Stimulated activated CD4-positive, alpha-beta T cell treated with anti-CD3 and anti-CD28 coated beads, Interleukin-1b, Interleukin-23, amount 100 ng/mL, for 4 hours (primary cell): ENCODE measurements at regions not wholly inside any gene's neighbourhood (a gene's known extent, or its start where the extent isn't known, plus 50 kb on each side); places are given as distances from the start of the nearest gene placed in this dataset.
"Not testable (repeated sequence)": the region's sequence is repeated elsewhere in the genome, so short reads cannot be mapped to it uniquely, and the experiment has no call there.

Experiments
- DNase-seq, 2 donors: peaks; one replicate each; pipeline ENCODE4 v3.0.0-alpha.2; 2020; ENCODE audit warnings: low read depth in 2 of 2

GRCh38 chr2:215796140-215796855 is 217.1 kb downstream of the MREG start:
- no peak for DNase-seq

DNA sequence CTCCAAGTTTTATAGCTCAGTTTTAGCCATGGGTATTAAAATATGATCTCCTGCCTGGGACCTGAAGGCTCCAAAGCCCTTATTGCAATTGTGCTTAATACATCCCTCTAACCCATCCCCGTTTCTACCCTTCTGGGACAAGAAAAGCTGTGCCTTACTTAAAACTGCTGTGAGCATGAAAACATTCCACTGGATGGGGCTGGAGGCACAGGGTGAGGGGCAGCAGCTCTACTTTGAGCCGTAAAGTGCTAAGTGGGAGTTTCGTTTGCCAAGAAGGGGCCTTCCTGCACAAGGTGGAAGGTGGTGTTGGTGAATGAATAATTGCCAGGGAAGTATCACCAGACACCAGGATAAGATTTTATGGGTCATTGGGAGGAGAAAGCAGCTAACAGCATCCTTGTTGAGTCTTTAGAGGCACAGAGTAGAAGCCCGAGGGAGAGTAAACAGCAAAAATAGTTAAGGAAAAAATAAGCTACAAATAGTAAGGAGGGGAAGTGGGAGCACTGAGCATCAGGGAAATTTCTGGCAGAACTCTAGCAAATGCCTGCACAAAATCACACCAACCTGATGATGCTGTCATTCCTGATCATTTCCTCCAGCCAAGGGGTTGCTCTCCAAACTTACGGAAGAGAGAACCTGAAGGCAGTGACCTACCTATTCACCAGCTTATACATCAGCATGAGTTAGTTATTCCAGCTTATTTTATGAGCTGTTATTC is 218.4 kb downstream of the MREG start:
- DNase-seq = no peak

GRCh38 chr2:215793747-215794595 is 219.4 kb downstream of the MREG start:
- no peak for DNase-seq

- DNase-seq = no peak
Measured at GRCh38 chr2:215791481-215791937, 221.8 kb downstream of the MREG start.

GRCh38 chr2:215790523-215791421 is 222.6 kb downstream of the MREG start:
- no peak for DNase-seq

- no peak for DNase-seq
Measured at GRCh38 chr2:215787565-215788178, 225.7 kb downstream of the MREG start.

GRCh38 chr2:215787025-215787424 is 226.3 kb downstream of the MREG start:
- no peak for DNase-seq

GRCh38 chr2:215784371-215784783 is 229.0 kb downstream of the MREG start:
- no peak for DNase-seq

DNA sequence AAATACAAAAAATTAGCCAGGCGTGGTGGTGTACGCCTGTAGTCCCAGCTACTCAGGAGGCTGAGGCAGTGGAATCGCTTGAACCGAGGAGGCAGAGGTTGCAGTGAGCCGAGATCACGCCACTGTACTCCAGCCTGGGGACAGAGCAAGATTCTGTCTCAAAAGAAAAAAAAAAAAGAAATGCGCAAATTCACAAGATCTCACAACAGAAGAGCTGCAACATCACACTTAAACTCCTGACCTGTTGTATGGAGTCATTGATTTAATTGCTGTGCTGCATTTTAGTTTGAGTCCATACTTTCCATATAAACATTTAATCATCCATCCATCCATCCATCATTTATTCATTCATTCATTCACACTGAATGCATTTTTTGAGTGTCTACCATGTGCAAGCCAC is 229.7 kb downstream of the MREG start:
- not testable (repeated sequence) for DNase-seq

DNA sequence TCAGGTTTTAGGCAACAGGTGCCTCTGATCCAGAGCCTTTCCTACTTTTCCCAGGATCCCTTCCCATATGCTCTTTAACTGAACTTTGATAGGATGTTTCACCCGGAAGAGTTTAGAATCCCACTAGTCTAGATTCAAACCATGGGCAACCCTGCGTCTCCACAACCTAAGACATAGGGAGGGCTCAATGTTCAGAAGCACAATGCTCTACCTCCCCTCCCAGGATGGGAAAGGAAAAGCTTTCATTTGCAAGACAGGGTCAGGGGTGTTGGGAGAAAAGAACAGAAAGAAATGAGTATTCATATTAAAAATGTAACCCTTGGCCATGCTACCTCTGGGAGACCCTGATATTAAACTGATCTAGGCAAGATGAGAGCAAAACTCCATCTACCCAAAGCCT is 230.4 kb downstream of the MREG start:
- DNase-seq = no peak

GRCh38 chr2:215782295-215782694 is 231.1 kb downstream of the MREG start:
- DNase-seq = no peak

DNA sequence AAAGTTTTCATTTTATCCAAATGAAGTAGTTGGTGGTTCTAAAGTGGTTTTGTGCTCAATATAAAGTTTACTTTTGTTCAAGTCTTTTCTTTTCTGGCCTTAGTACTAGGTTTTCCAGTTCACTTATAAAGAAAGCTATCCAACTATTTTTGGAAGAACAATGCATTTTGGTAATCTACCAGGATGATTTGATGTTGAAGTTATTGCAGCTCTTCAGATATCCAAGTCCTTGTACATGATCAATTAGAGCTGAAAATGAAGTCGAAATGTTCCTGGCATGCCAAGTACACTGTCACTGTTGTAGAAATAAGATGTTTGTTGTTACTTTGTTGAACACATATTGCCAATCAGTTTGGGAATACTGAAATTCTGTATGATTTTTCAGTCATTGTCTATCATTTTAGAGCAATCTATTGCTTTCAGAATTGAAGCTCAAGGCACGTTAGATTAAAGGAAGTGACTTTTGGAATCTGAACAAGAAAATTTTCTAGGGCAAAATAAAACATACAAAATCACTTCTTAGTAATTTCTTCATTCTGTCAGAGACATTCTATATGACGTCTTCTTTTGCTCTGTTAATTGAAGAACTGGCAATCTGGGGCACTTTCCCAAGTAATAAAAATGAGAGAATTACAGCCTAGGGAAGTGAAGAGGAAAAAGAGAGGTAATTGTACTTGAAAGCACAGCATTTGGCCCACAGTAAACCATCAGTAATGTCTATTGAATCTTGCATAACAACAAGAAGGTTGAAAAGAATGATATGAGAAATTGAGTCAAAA is 232.3 kb downstream of the MREG start:
- DNase-seq = no peak

DNA sequence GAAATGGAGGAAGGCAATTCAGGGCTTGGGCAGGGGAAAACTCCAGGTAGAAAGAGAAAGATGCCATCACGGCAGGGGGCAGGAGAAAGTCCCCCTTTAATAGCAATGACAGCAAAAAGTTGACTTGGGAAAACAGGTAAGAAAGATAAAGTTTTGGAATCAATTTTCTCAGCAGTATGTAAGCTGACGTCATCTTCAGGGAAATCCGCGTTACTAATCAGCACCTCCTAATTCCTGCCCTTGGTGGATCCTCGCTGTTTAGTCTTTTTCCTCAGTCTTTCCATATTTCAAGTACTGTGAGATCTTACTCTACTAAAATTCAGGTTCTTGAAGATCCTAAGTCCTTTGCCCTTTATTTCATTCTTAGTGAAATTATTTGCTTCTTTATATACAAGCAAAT is 233.0 kb downstream of the MREG start:
- DNase-seq = no peak

DNA sequence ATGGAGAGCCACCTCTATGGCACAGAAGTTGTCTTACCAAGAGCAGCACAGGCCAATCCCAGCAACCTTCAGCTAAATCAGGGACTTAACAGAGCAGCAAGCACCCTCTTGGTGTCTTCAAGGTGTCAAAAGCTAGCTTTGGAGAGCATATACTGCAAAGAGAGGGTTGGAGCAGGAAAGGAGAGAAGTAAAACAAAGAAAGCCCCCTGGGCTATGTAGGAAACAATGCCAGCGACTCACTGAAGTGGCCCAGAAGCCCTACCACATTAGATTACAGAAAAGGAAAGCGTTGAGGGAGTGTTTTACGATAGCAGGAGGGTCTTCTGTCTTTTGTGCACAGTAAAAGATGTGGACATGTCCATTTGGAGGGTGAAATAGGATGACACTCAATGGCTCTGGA is 233.4 kb downstream of the MREG start:
- DNase-seq = no peak

DNA sequence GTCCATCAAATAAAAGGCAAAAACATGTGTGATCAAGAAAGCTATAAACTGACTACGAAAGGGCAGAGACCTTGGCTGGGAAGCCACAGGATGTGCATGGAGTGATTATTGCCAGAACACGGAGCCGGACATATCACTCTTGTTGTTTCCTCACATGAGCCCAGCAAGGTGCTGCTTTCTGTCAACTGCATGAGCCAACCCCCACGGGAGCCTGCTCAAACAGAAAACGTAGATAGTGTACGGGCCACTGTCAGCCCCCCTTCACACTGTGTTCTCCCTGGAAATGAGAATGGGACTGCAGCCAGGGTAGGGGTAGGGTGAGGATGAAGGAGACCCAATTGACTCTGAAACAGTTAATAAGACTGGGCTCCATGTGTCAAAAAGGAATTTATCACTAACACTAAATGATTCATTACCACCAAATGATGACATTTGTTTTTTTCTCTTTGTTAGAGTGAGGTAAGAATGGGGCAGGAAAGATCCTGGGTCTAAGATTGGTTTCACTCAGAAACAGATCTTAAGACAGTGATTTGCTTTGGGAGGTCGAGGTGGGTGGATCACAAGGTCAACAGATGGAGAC is 235.8 kb downstream of the MREG start:
- no peak for DNase-seq

GRCh38 chr2:215775106-215775505 is 238.2 kb downstream of the MREG start:
- no peak for DNase-seq

- DNase-seq = no peak
Measured at GRCh38 chr2:215773728-215774127, 239.6 kb downstream of the MREG start.

- DNase-seq = no peak
Measured at GRCh38 chr2:215772634-215773563, 240.5 kb downstream of the MREG start.

- DNase-seq = no peak
Measured at GRCh38 chr2:215772003-215772402, 241.3 kb downstream of the MREG start.
